NOMO-1 (cell line): ENCODE measurements at regions not wholly inside any gene's neighbourhood (a gene's known extent, or its start where the extent isn't known, plus 50 kb on each side); places are given as distances from the start of the nearest gene placed in this dataset.
A peak's percentile ranks its signal among the peaks of the same experiment; 100 is the strongest.
"Not testable (repeated sequence)": the region's sequence is repeated elsewhere in the genome, so short reads cannot be mapped to it uniquely, and the experiment has no call there.

Experiments
- DNase-seq, 2 experiments: peaks; one replicate each; lab custom pipeline; 2025; ENCODE audit not compliant: unreplicated experiment in 2 of 2; lab: John Stamatoyannopoulos, UW

DNA sequence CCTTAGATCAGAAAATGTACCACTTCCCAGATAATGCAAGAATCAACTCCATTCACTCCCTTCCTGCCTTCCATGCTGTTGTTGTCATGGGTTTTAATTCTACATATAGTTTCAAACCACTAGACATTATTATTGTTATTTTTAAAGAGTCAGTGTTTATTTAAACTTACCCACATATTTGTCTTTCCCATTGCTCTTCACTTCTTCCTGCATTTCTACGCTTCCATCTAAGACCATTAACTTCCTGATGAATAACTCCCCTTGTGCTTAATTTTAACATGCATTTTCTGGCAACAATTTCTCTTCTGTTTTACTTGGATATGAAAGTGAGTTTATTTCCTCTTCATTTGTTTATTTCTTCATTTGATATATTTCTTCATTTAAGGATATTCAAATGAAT, 127.1 kb upstream of the FHIT start:
- no peak for DNase-seq

DNA sequence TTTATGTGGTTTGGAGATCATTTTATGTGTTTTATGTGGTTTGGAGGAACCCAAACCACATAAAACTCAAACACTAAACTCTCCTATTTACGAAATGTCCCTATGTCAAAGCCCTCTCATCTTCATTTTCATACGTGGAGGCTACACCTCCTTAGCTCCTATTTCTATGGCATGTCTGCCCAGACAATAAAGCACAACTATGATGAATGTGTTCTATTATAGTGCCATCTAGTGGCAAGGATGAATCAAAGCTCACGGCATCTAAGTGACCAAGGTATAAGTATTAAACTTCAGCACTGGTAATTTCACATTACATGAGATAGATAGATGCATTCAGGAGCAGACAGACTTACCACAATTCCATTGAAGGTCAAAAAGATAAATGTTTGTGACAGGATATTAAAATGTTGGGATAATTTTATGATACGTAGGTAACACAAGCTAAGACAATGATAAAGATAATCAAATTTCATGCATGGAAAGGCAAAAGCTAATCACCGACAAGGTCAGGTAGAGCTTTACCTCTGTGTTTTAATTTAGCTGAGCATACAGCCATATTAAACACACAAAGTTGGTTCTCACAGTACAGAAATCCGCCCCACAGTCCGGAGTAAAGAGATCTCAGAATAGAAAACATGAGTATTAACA, 130.6 kb upstream of the FHIT start:
- peak; percentile 36 to 54 for DNase-seq

DNA sequence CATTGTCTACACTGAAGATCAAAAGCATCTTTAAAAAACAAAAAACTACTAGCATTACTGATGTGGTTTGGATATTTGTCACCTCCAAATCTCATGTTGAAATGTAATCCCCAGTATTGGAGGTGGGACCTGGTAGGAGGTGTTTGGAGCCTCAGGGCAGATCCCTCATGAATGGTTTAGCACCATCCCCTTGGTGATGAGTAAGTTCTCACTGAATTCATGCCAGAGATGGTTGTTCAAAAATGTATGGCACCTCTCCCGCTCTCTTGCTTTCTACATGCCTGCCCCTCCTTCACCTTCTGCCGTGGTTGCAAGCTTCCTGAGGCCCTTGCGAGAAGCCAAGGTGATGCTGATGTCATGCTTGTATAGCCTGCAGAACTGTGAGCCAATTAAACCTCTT, 136.6 kb upstream of the FHIT start:
- DNase-seq, result no peak

DNA sequence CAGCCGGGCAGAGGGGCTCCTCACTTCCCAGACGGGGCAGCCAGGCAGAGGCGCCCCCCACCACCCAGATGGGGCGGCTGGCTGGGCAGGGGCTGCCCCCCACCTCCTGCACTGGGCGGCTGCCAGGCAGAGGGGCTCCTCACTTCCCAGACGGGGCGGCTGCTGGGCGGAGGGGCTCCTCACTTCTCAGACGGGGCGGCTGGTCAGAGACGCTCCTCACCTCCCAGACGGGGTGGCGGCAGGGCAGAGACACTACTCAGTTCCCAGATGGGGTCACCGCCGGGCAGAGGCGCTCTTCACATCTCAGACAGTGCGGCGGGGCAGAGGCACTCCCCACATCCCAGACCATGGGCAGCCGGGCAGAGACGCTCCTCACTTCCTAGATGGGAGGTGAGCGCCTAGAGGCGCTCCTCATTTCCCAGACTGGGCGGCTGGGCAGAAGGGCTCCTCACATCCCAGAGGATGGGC, 142.3 kb upstream of the FHIT start:
- DNase-seq, result not testable (repeated sequence)

DNA sequence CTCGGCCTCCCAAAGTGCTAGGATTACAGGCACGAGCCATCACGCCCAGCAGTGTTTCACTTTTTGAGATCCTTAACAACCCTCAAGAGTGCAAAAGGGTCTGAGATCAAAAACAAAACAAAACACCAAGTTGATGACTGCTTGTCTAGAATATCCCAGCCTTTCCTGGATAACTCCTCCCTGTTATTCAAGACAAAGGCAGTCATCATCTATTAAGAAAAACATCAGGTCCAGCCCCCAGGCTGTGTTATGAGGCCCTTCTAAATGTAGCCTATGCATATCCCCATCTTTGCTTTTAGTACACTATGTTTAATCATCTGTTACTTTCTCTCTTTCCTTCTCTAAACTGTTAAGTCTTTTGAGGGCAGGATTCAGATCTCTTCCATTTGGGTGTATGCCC, 150.1 kb upstream of the FHIT start:
- no peak for DNase-seq

DNA sequence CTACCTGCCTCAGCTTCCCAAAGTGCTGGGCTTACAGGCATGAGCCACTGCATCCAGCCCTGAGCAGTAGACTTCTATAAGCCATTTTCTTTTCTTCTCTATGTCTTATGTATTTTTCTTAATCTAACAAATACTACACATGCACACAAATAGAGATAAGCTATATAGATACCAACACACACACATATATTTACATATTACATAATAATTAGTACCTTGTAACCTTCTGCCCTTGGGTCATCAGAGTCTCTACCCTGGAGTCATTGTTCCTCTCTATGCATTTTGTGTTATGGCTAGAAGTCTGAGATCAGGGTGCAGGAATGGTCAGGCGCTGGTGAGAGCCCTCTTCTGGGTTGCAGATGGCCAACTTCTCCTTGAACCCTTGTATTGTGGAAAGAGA, 154.0 kb upstream of the PTPRG start:
- no peak for DNase-seq

DNA sequence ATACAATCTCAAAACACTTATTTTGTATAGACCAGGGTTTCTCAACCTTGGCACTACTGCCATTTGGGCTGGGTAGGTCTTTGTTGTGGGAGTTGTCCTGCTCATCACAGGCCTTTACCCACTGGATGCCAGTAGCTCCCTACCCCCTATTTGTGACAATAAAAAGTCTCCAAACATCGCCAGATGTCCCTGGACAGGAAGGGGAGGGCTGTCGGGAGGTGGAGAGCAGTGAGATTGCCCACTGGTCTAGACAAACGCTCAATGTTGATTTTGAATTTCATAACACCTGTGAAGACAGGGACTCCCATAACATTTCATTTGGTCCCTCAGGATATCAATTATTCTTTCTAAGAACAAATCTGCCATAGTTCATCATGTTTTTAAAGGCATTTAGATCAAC, 151.7 kb upstream of the PTPRG start:
- no peak for DNase-seq

DNA sequence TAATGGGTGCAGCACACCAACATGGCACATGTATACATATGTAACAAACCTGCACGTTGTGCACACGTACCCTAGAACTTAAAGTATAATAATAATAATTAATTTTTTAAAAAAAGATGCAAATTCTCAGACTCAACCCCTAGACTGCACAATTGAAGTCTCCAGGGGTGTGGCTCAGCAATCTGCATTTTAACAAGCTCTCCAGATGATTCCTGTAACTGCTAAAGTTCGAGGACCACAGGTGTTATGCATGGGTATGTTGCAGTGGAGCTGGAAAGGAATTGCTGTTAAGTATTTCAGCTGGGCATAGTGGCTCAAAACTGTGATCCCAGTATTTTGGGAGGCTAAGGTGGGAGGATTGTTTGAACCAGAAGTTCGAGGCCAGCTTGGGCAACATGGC, 151.0 kb upstream of the PTPRG start:
- not testable (repeated sequence) for DNase-seq

DNA sequence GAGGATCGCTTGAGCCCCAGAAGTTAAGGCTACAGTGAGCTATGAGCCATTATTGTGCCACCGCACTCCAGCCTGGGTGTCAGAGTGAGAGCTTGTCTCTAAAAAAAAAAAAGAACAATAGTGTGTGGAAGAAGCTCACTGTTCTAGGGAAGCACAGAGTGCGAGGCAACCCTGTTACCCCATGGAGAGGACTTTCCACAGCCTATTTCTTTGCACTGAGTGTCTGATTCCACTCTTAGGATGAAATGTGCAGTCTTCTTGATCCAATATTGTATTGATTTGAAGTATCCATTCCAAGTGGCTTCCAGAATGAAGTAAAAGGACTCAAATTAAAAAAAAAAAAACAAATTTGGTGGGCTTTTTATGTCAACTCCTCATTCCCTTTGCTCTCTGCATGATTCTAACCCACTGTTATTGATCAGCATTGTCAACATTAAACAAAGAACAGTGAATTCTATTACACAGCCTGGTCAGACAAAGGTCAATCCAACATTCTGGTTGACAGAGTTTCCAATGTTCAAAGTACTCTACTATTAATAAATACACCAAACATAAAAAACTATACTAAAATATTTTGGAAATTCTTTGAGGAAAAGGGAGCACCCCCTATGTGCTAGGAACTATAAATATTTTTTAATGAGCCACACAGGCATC, 150.2 kb upstream of the PTPRG start:
- no peak for DNase-seq

DNA sequence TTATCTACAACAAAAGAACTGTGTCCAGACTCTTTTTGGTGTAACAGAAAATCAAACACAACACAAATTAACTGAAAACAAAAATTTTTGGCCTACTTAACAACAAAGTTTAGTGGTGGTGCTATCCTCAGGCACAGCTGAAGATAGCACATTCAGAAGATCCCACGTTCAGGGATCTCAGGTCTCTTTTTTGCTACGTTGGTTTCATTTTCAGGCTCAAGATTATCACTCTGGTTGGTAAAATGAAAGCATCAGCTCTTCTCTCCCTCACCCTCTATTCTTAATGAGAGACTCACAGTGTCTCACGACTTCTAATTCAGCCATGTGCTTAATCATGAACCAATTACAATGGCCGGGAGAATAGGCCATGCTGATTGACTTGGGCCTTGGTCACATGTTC, 146.9 kb upstream of the PTPRG start:
- no peak for DNase-seq

DNA sequence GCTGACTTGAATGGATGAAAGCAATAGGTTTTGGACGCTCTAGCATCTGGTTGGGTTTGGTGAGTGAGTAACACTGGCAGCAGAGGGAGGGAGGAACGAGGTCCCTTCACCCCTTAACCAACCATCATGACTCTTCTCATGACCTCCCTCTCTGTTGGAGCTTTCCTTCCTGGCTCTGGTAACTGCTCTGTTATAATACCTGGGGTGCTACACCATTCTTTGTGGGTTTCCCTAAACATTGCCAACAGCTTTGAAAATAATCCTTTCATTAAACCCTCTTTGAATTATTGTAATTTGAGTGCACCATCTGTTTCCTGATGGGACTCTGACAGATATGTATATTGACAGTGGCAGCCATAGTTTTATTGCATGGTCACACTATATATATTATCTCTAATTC, 146.2 kb upstream of the PTPRG start:
- no peak for DNase-seq

DNA sequence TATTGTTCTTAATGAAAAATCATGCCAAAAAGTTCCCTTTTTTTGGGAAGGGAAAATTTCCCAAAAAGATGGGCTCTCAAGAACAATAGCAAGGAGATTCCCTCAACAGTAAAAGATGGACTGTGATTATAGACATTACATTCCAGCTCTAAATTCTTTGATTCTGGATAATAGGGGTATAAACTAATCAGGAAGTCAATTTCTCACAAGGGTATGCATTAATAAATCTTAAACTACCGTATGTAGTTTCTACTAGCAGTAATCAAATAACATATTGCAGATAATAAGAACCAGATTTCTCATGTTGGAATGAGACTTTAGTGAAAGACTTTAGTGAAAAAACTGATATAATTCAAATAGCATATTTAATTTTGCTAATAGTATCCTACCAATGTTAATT, 144.8 kb upstream of the PTPRG start:
- no peak for DNase-seq

DNA sequence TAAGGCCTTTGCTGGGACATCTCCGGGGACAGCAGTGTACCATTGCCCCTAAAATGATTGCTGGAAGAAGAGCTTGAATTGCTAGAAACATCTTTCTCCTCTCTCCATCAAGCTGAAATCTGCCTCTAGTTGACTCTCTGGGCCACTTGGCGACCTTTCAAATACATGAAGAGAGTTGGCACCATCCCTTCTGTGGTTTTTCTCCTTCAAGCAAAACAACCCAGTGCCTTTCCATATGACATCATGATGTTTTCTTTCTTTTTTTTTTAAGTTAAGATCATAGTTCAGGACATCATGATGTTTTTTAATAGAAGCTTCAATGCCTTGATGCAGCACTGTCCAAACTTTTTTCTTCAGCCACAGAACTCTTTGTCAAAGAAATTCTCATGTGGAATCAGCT, 144.0 kb upstream of the PTPRG start:
- no peak for DNase-seq

DNA sequence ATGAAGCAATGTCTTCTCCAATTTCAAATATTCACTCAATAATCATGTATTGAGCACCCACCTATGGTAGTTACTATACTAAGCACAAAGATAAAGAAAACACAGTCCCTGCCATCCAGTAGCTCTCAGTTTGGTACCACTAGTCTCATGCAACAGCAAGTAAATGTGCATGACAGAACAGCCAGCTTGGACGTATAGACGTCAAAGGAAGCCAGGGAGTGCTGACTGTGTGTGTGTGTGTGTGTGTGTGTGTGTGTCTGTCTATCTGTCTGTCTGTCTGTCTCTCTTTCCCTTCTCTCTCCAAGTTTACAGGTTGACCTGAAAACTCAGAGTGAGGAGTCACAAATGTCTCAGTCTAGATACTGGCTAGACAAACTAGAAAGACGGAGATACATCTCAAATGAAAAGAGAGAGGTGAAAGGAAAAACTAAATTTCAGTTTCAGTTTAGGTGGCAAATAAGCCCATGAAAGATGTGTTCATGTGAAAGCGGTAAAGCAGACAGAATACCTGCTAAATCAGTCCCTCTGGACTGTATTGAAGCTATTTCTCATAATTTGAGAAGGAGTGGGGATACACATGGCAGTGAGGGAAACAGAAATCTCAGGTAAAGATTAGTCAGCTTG, 141.1 kb upstream of the PTPRG start:
- no peak for DNase-seq

DNA sequence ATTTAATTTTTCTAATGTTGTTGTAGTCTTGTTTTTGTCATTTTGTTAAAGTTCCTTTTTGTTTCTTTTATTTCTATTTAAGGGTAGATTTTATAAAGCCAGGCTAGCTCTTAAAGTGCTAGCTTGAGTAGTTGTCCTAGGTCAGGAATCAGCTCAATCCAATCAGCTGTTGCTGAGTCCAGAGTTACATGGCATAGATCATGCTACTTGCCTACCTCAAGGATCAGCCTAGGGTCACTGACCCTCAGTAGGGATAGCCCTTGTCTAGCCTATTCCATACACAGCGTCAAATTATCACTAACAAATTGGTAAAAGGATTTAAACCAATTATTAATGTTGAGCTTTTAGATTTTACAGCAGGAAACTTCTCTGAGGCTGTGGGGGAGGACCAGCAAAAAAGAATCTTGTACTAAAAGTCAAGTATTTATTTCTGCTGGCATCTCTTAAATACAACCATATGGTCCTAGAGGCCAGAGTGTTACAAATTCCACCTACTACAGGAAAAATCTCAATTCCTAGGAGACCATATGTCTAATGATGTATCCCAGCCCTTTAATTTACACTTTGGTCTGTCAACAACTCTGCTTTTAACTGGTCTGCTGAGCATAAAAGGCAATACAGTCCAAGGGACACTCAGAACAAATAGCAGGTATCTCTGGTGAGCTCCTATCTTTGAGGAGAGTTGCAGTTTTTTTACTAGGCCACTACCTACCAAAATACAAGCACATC, 138.3 kb upstream of the PTPRG start:
- no peak for DNase-seq

DNA sequence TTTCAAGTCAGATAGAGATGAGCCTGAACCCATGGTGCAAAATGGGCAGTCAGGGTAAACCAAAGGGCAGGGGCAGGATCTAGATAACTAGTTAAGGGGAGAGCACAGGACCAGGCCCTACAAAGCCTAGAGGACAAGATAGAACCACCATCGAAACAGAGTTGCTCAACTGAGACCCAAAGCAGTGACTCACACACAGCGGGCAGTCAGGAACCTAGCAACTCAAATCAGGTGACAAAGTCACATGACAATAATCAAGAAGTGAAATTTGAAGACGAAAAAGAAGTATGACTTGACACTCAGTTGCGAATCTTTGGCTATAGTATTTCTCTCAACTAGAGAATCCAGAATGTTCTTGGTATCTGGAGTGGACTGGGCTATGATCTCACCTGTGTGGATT, 136.0 kb upstream of the PTPRG start:
- DNase-seq, result peak in 1 of 2 experiments; percentile 17

DNA sequence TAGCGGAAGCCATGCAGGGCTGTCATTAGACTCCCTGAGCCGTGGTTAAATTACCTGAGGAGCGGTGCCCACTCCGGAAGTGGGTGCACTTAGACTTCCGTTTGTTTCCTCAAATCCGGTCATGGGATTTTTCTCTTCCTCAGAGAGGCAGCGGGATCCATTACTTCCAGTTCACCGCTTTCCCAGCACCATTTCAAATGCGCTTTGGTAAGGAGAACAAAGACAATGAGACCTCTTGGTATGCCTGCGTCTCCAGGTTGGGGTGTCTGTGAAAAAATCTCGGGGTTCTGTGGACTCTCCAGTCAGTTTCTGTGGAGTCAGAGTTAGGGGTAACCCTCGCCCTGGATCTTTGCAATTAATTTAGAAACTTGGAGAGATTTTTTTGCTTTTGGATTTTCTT, 132.3 kb upstream of the PTPRG start:
- no peak for DNase-seq

DNA sequence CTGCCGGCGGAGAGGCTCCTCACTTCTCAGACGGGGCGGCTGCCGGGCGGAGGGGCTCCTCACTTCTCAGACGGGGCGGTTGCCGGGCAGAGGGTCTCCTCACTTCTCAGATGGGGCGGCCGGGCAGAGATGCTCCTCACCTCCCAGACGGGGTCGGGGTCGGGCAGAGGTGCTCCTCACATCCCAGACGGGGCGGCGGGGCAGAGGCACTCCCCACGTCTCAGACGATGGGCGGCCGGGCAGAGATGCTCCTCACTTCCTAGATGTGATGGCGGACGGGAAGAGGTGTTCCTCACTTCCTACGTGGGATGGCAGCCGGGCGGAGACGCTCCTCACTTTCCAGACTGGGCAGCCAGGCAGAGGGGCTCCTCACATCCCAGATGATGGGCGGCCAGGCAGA, 126.5 kb upstream of the PTPRG start:
- not testable (repeated sequence) for DNase-seq

DNA sequence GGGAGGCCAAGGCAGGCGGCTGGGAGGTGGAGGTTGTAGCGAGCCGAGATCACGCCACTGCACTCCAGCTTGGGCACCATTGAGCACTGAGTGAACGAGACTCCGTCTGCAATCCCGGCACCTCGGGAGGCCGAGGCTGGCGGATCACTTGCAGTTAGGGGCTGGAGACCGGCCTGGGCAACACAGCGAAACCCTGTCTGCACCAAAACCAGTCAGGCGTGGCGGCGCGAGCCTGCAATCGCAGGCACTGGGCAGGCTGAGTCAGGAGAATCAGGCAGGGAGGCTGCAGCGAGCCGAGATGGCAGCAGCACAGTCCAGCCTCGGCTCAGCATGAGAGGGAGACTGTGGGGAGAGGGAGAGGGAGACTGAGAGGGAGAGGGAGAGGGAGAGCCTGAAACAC, 126.0 kb upstream of the PTPRG start:
- not testable (repeated sequence) for DNase-seq

DNA sequence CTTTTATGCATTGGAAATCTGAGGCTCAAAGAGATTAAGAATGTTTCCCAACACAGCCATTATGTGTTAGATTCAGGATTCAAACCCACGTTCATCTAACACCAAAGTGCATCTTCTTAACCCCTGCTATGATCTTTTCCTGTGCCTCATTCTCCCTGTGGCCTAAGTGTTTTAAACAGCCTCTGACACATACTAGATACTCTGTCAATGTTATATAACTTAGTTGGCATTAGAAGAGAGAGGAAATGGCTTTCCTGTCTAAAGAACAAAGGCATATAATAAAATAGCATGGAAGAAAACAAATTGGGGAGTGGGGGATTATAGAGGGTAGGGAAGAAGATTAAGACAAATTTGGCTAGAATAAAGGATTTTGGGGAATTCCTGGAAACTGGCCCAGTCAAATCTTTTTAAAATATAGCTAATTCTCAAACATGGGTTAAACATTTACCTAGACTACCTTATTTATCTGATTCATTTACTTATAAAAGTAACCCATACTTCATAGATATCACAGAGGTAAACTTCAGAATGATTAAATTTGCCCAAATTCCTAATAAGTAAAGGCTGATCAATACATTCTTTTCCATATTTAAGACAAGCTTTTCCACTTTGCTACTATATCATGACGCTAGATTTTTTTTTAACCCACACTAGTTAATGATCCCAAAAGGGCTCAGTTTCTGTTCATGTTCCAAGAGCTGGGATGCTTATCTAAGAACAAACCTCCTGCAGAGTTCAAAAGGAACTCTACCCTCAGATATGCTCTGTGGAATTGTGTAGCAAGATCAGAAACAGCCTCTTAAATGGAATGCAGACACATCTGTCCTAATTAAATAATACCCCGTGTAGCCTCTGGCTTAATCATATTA, 122.9 kb upstream of the PTPRG start:
- DNase-seq, result no peak

DNA sequence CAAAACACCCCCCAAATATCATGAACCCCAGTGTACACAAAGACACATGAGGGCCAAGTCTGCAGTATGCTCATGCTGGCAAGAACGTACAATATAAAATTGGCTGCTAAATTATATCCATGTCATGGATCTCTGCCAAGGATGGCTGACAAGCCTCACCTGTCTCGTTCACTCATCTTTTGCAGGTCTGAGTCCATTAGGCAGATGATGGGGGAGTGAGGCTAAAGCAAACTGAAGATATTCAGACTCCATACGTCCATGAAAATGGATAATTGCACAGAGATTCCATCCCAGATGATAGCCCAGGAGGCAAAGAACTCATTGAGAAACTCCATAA, 122.3 kb upstream of the PTPRG start:
- DNase-seq, result no peak
